CD4-positive, alpha-beta T cell (primary cell): ENCODE measurements at regions not wholly inside any gene's neighbourhood (a gene's known extent, or its start where the extent isn't known, plus 50 kb on each side); places are given as distances from the start of the nearest gene placed in this dataset.

ENCODE experiments used
- ATAC-seq: fragments of 200-7000 bp; cut with Tn5 transposase; one replicate; pipeline ENCODE4 v1.10.0; 2022; ENCODE audit warnings: mild to moderate bottlenecking; ENCODE audit not compliant: poor library complexity
- CTCF ChIA-PET: fragments of 350-600 bp; sonication (Branson Sonifier 250); formaldehyde crosslinking; loops from one replicate; lab custom pipeline; 2021; ENCODE audit warnings: antibody characterized with exemption, inconsistent platforms; lab: Charles Lee
- POLR2A ChIA-PET: fragments of 350-600 bp; sonication (Branson Sonifier 250); formaldehyde crosslinking; loops from one replicate; lab custom pipeline; 2021; ENCODE audit warnings: antibody characterized with exemption, inconsistent platforms; lab: Charles Lee
- DNase-seq, 14 experiments: peaks; one replicate each; pipeline ENCODE4 v3.0.0-alpha.2; 2013 to 2020; ENCODE audit warnings: mixed read lengths in 2 of 14
- H3K27ac ChIP-seq, 2 donors: one replicate each; pipeline versions ENCODE4 v1.5.1 to v1.7.0; 2013; ENCODE audit warnings: low read length in 2 of 2, low read depth in 1 of 2, mild to moderate bottlenecking in 1 of 2
- H3K27me3 ChIP-seq, 2 experiments: 1 replicate in 1 of 2; 2 replicates in 1 of 2; pipeline versions ENCODE4 v1.6.1 to v1.7.0; 2013; ENCODE audit warnings: low read length in 2 of 2, control low read depth in 1 of 2, mild to moderate bottlenecking in 1 of 2, moderate library complexity in 1 of 2; ENCODE audit not compliant: insufficient read depth in 2 of 2, control insufficient read depth in 1 of 2
- H3K36me3 ChIP-seq: one replicate; pipeline ENCODE4 v1.6.1; 2013; ENCODE audit warnings: low read length, control low read depth; ENCODE audit not compliant: insufficient read depth
- H3K4me1 ChIP-seq: one replicate; pipeline ENCODE4 v1.6.1; 2013; ENCODE audit warnings: low read length, control low read depth; ENCODE audit not compliant: insufficient read depth
- H3K4me3 ChIP-seq: one replicate; pipeline ENCODE4 v1.5.1; 2013; ENCODE audit warnings: mild to moderate bottlenecking, low read length, moderate library complexity
- H3K9me3 ChIP-seq, 2 experiments: 1 replicate in 1 of 2; 2 replicates in 1 of 2; pipeline versions ENCODE4 v1.6.1 to v1.7.0; 2013; ENCODE audit warnings: low read length in 2 of 2, mild to moderate bottlenecking in 2 of 2, control low read depth in 1 of 2, moderate library complexity in 1 of 2; ENCODE audit not compliant: control insufficient read depth in 1 of 2, insufficient read depth in 1 of 2
- H3K27ac Mint-ChIP-seq: one replicate; pipeline ENCODE4 v1.8.0; 2020; ENCODE audit warnings: mixed read lengths
- H3K27me3 Mint-ChIP-seq: one replicate; pipeline ENCODE4 v1.8.0; 2021; ENCODE audit warnings: mixed read lengths
- H3K36me3 Mint-ChIP-seq: one replicate; pipeline ENCODE4 v1.8.0; 2021; ENCODE audit warnings: low read depth, mixed read lengths
- H3K4me1 Mint-ChIP-seq: one replicate; pipeline ENCODE4 v1.8.0; 2021; ENCODE audit warnings: low read depth, mixed read lengths
- H3K4me3 Mint-ChIP-seq: one replicate; pipeline ENCODE4 v1.8.0; 2020; ENCODE audit warnings: mild to moderate bottlenecking, mixed read lengths
- H3K9me3 Mint-ChIP-seq: one replicate; pipeline ENCODE4 v1.8.0; 2020; ENCODE audit warnings: mixed read lengths
- intact Hi-C, 2 experiments: fragments of 100-400 bp; cut with DNase I in 1 of 2; cut with micrococcal nuclease in 1 of 2; formaldehyde crosslinking; loops; one replicate each; pipeline versions ENCODE4 v1.15.1 to v1.9.0; 2023 to 2025; cut with DNase I, micrococcal nuclease
- TF ChIP-seq, protein P1 (sequence below): fragments of 200-600 bp; IDR thresholded peaks from one replicate; pipeline ENCODE4 v1.8.0; 2022; ENCODE audit warnings: antibody characterized with exemption, mild to moderate bottlenecking

- CTCF ChIA-PET = interaction anchor here (0.8 to 1.4 kb wide), 4 partner anchors 9 to 117 kb away, joined by 3 to 8 read pairs (median 4); no protein-coding TSS in a partner anchor
- H3K27me3 ChIP-seq = no peaks in the 10 kb centered on the region
- TF ChIP-seq, protein P1, sequence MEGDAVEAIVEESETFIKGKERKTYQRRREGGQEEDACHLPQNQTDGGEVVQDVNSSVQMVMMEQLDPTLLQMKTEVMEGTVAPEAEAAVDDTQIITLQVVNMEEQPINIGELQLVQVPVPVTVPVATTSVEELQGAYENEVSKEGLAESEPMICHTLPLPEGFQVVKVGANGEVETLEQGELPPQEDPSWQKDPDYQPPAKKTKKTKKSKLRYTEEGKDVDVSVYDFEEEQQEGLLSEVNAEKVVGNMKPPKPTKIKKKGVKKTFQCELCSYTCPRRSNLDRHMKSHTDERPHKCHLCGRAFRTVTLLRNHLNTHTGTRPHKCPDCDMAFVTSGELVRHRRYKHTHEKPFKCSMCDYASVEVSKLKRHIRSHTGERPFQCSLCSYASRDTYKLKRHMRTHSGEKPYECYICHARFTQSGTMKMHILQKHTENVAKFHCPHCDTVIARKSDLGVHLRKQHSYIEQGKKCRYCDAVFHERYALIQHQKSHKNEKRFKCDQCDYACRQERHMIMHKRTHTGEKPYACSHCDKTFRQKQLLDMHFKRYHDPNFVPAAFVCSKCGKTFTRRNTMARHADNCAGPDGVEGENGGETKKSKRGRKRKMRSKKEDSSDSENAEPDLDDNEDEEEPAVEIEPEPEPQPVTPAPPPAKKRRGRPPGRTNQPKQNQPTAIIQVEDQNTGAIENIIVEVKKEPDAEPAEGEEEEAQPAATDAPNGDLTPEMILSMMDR = peak; percentile 88
- Mint-ChIP-seq H3K27ac (no peak overlapping the region), H3K36me3 (no peaks in the 10 kb centered on the region), H3K4me1 (no peaks in the 10 kb centered on the region), H3K9me3 (no peaks in the 10 kb centered on the region), H3K4me3 (no peak overlapping the region), H3K27me3 (peaks cover 31% of the 10 kb centered on the region)
- H3K36me3 ChIP-seq = no peaks in the 10 kb centered on the region
- H3K4me1 ChIP-seq = peaks cover 2% of the 10 kb centered on the region
- DNase-seq (peak; percentile 23 to 72 (median 57)), ATAC-seq (no peak)
- POLR2A ChIA-PET = no interaction called here
- H3K27ac ChIP-seq = no peak overlapping the region
- intact Hi-C loops = loop anchor here (1.0 to 10.0 kb wide), 3 partner anchors 109 to 763 kb away; no protein-coding TSS in a partner anchor
- H3K4me3 ChIP-seq = no peak overlapping the region
- peaks cover 0 to 3% of the 10 kb centered on the region in 2 experiments for H3K9me3 ChIP-seq
Observed at GRCh38 chr15:98311566-98312188, 336.7 kb upstream of the IGF1R start.

- no peaks in the 10 kb centered on the region for H3K36me3 Mint-ChIP-seq
- DNase-seq (no peak), ATAC-seq (no peak)
- H3K4me3 ChIP-seq = no peak overlapping the region
- no peaks in the 10 kb centered on the region for H3K4me1 Mint-ChIP-seq
- peaks cover 26% of the 10 kb centered on the region for H3K27me3 Mint-ChIP-seq
- H3K4me1 ChIP-seq = peaks cover 2% of the 10 kb centered on the region
- TF ChIP-seq, protein P1 = no peak
- H3K9me3 Mint-ChIP-seq = no peaks in the 10 kb centered on the region
- ChIA-PET POLR2A (no interaction called here), CTCF (no interaction called here)
- H3K4me3 Mint-ChIP-seq = no peak overlapping the region
- H3K27ac Mint-ChIP-seq = no peak overlapping the region
- no peak overlapping the region for H3K27ac ChIP-seq
- intact Hi-C loops = loop anchor here in 1 of 2 experiments (10.0 kb wide), 1 partner anchor 762 kb away; no protein-coding TSS in a partner anchor
- peaks cover 0 to 3% of the 10 kb centered on the region in 2 experiments for H3K9me3 ChIP-seq
- no peaks in the 10 kb centered on the region for H3K27me3 ChIP-seq
- H3K36me3 ChIP-seq = no peaks in the 10 kb centered on the region
Observed at GRCh38 chr15:98312913-98313312, 335.4 kb upstream of the IGF1R start.

DNA sequence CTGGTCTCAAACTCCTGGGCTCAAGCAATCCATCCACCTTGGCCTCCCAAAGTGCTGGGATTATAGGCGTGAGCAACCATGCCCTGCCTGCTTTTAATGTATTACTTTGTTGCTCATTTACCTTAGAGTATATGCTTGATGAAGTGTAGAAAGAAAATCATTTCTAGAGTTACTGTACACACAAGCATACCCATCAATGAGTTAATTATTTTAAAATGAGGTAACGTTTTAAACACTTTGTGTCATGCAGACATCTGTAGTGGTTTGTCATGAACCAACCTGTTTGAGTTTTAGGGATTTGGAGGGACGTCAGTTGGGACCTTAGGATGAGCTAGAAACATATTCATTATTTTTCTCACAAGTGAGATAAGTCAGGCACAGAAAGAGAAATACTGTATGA, 332.4 kb upstream of the IGF1R start:
- Mint-ChIP-seq H3K27ac (no peak overlapping the region), H3K36me3 (no peaks in the 10 kb centered on the region), H3K27me3 (peaks cover 16% of the 10 kb centered on the region), H3K9me3 (no peaks in the 10 kb centered on the region), H3K4me1 (no peaks in the 10 kb centered on the region), H3K4me3 (no peak overlapping the region)
- Histone ChIP-seq H3K36me3 (no peaks in the 10 kb centered on the region), H3K4me3 (no peak overlapping the region), H3K27ac (no peak overlapping the region), H3K27me3 (peaks cover 0 to 5% of the 10 kb centered on the region in 2 experiments), H3K9me3 (peaks cover 0 to 6% of the 10 kb centered on the region in 2 experiments), H3K4me1 (peaks cover 2% of the 10 kb centered on the region)
- intact Hi-C loops = loop anchor here in 1 of 2 experiments (10.0 kb wide), 1 partner anchor 759 kb away; no protein-coding TSS in a partner anchor
- no peak for DNase-seq
- CTCF ChIA-PET = no interaction called here
- no peak for ATAC-seq
- POLR2A ChIA-PET = no interaction called here
- TF ChIP-seq, protein P1 = no peak
